Loucy (cell line): ENCODE measurements at regions not wholly inside any gene's neighbourhood (a gene's known extent, or its start where the extent isn't known, plus 50 kb on each side); places are given as distances from the start of the nearest gene placed in this dataset.
"Not testable (repeated sequence)": the region's sequence is repeated elsewhere in the genome, so short reads cannot be mapped to it uniquely, and the experiment has no call there.

Experiments
- H2AFZ ChIP-seq: fragments of 200-600 bp; sonication (generic); 2 replicates; pipeline ENCODE4 v1.6.0; 2016; ENCODE audit warnings: antibody characterized with exemption, mild to moderate bottlenecking, low read length, moderate library complexity
- H3F3A ChIP-seq: fragments of 200-600 bp; 2 replicates; pipeline ENCODE4 v1.6.0; 2016; ENCODE audit warnings: antibody characterized with exemption, low read depth, mild to moderate bottlenecking
- H3K27me3 ChIP-seq: fragments of 200-600 bp; sonication (generic); 2 replicates; pipeline ENCODE4 v1.6.1; 2014; ENCODE audit warnings: low read length, mild to moderate bottlenecking; ENCODE audit not compliant: insufficient read depth, poor library complexity, severe bottlenecking
- H3K36me3 ChIP-seq: fragments of 200-600 bp; sonication (generic); 2 replicates; pipeline ENCODE4 v1.6.1; 2016; ENCODE audit warnings: low read length; ENCODE audit not compliant: insufficient read depth
- H3K4me1 ChIP-seq: fragments of 200-600 bp; sonication (generic); 2 replicates; pipeline ENCODE4 v1.5.1; 2014; ENCODE audit warnings: low read length, mild to moderate bottlenecking; ENCODE audit not compliant: insufficient read depth, poor library complexity, severe bottlenecking
- H3K4me2 ChIP-seq: fragments of 200-600 bp; sonication (generic); 2 replicates; pipeline ENCODE4 v1.6.0; 2014; ENCODE audit warnings: antibody characterized with exemption, low read length, low read depth, mild to moderate bottlenecking; ENCODE audit not compliant: poor library complexity, severe bottlenecking
- H3K4me3 ChIP-seq: fragments of 200-600 bp; sonication (generic); 2 replicates; pipeline ENCODE4 v1.5.1; 2014; ENCODE audit warnings: low read length, mild to moderate bottlenecking, mixed read lengths; ENCODE audit not compliant: poor library complexity, severe bottlenecking
- H3K79me2 ChIP-seq: fragments of 200-600 bp; sonication (generic); 2 replicates; pipeline ENCODE4 v1.6.1; 2014; ENCODE audit warnings: low read length; ENCODE audit not compliant: insufficient read depth
- H3K9ac ChIP-seq: fragments of 200-600 bp; sonication (generic); 2 replicates; pipeline ENCODE4 v1.6.0; 2014; ENCODE audit warnings: mild to moderate bottlenecking, low read depth, low read length, moderate library complexity; ENCODE audit not compliant: poor library complexity, severe bottlenecking
- H3K9me2 ChIP-seq: fragments of 200-600 bp; sonication (generic); replicated peaks from 2 replicates; pipeline ENCODE4 v1.6.1; 2016; ENCODE audit warnings: low read depth, low read length, mixed read lengths
- H3K9me3 ChIP-seq: fragments of 200-600 bp; sonication (generic); 2 replicates; pipeline ENCODE4 v1.6.1; 2014; ENCODE audit warnings: mild to moderate bottlenecking, antibody characterized with exemption, low read length, low read depth; ENCODE audit not compliant: insufficient read depth
- H4K20me1 ChIP-seq: fragments of 200-600 bp; sonication (generic); 2 replicates; pipeline ENCODE4 v1.6.0; 2014; ENCODE audit warnings: antibody characterized with exemption, low read length, mild to moderate bottlenecking; ENCODE audit not compliant: insufficient read depth, poor library complexity, severe bottlenecking
- CTCF ChIP-seq: fragments of 200-600 bp; sonication (generic); conservative IDR thresholded peaks from 2 replicates; pipeline ENCODE4 v1.5.1; 2014; ENCODE audit warnings: mild to moderate bottlenecking, antibody characterized with exemption, low read length
- EZH2phosphoT487 ChIP-seq: fragments of 200-600 bp; IDR thresholded peaks from 2 replicates; pipeline ENCODE4 v1.6.1; 2018; ENCODE audit warnings: antibody characterized with exemption, mild to moderate bottlenecking, moderate library complexity, borderline replicate concordance

DNA sequence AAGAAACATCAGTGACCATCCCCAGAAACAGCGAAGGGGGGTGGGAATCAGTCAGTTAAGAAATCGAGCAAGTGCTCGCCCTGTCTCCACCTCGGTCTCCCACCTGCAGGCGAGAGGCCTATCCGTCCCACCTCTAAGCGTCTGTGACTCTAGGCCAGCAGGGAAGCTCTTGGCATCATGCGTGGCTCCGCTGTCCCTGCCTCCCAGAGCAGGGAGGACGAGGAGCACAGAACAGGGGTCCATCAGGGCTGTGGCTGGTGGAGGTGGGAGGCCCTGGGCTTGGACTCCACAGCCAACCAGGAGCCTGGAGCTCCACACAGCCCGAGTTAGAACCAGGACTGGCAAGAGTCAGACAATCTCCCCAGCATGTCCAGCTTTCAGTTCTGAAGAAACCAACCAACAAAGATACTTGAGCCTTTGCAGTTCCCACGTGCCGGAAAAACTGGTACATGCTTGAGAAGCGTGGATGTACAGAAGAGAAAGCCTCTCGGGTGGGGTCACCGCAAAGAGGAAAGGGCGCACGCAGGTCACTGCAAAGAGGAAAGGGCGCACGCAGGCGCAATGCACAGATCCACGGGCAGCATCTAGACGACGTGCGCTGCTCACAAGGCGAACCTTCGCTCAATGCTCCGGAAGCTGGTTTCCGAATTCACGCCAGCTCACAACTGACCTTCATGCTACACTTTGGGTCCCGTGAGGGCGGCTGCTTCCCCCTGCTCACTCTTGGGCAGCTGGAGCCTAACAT, 104.5 kb upstream of the ALKAL2 start:
- Histone ChIP-seq H3K9me3 (no peaks in the 10 kb centered on the region), H3K4me2 (no peak overlapping the region), H3K4me3 (no peak overlapping the region), H3K9ac (no peak overlapping the region), H3K79me2 (no peaks in the 10 kb centered on the region), H3K27me3 (no peaks in the 10 kb centered on the region), H2AFZ (no peak overlapping the region), H3K36me3 (no peaks in the 10 kb centered on the region), H4K20me1 (no peaks in the 10 kb centered on the region), H3K4me1 (peaks cover 16% of the 10 kb centered on the region), H3K9me2 (no peaks in the 10 kb centered on the region), H3F3A (peaks cover 5% of the 10 kb centered on the region; the same call in 1 of the 2 replicates)
- no peak for TF ChIP-seq CTCF
- no peak for TF ChIP-seq EZH2phosphoT487

GRCh38 chr2:391696-392095, 103.8 kb upstream of the ALKAL2 start:
- no peaks in the 10 kb centered on the region for H3K9me3 ChIP-seq
- H3K36me3 ChIP-seq: no peaks in the 10 kb centered on the region
- H4K20me1 ChIP-seq: no peaks in the 10 kb centered on the region
- peaks cover 16% of the 10 kb centered on the region for H3K4me1 ChIP-seq
- no peaks in the 10 kb centered on the region for H3K9me2 ChIP-seq
- no peak overlapping the region for H2AFZ ChIP-seq
- H3K4me2 ChIP-seq: no peak overlapping the region
- no peak overlapping the region for H3K9ac ChIP-seq
- no peak for TF ChIP-seq EZH2phosphoT487
- H3F3A ChIP-seq: peaks cover 5% of the 10 kb centered on the region; the same call in 1 of the 2 replicates
- no peaks in the 10 kb centered on the region for H3K27me3 ChIP-seq
- no peaks in the 10 kb centered on the region for H3K79me2 ChIP-seq
- H3K4me3 ChIP-seq: no peak overlapping the region

GRCh38 chr2:390959-391358, 103.1 kb upstream of the ALKAL2 start:
- H3K4me1 ChIP-seq: peaks cover 16% of the 10 kb centered on the region
- no peak overlapping the region for H2AFZ ChIP-seq
- H4K20me1 ChIP-seq: no peaks in the 10 kb centered on the region
- H3K36me3 ChIP-seq: no peaks in the 10 kb centered on the region
- H3K27me3 ChIP-seq: no peaks in the 10 kb centered on the region
- H3K9ac ChIP-seq: no peak overlapping the region
- TF ChIP-seq EZH2phosphoT487: no peak
- no peak for TF ChIP-seq CTCF
- no peaks in the 10 kb centered on the region for H3K9me2 ChIP-seq
- H3F3A ChIP-seq: peaks cover 5% of the 10 kb centered on the region; the same call in 1 of the 2 replicates
- no peak overlapping the region for H3K4me3 ChIP-seq
- no peaks in the 10 kb centered on the region for H3K79me2 ChIP-seq
- H3K9me3 ChIP-seq: no peaks in the 10 kb centered on the region
- H3K4me2 ChIP-seq: no peak overlapping the region

DNA sequence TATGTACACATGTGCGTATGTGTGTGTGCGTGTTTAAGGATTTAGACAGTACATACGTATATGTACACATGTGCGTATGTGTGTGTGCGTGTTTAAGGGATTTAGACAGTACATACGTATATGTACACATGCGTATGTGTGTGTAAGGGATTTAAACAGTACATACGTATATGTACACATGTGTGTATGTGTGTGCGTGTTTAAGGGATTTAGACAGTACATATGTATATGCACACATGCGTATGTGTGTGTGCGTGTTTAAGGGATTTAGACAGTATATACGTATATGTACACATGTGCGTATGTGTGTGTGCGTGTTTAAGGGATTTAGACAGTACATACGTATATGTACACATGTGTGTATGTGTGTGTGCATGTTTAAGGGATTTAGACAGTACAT, 102.1 kb upstream of the ALKAL2 start:
- H3K4me2 ChIP-seq, H3K9me3 ChIP-seq, H3K36me3 ChIP-seq, H3K79me2 ChIP-seq, H4K20me1 ChIP-seq, H3K27me3 ChIP-seq, H3F3A ChIP-seq, H2AFZ ChIP-seq, H3K4me3 ChIP-seq, H3K9me2 ChIP-seq, H3K9ac ChIP-seq: not testable (repeated sequence)
- H3K4me1 ChIP-seq: peaks cover 13% of the 10 kb centered on the region

- H3K79me2 ChIP-seq, H3K27me3 ChIP-seq, H3K36me3 ChIP-seq, H3K9me2 ChIP-seq, H3K9me3 ChIP-seq, H3K4me3 ChIP-seq, H3K4me1 ChIP-seq, H4K20me1 ChIP-seq, H3K9ac ChIP-seq, H2AFZ ChIP-seq, H3K4me2 ChIP-seq, H3F3A ChIP-seq: not testable (repeated sequence)
Observed at GRCh38 chr2:388752-389151, 100.9 kb upstream of the ALKAL2 start.
